CD4-positive, alpha-beta T cell treated with Interleukin-6 for 4 hours (primary cell): ENCODE measurements at regions not wholly inside any gene's neighbourhood (a gene's known extent, or its start where the extent isn't known, plus 50 kb on each side); places are given as distances from the start of the nearest gene placed in this dataset.

Experiments used
- DNase-seq: peaks from one replicate; pipeline ENCODE4 v3.0.0-alpha.2; 2020; ENCODE audit warnings: mixed read lengths

- no peak for DNase-seq
Observed at GRCh38 chr15:61318802-61319525, 89.9 kb upstream of the RORA start.

- DNase-seq: no peak
Observed at GRCh38 chr15:61318301-61318700, 89.2 kb upstream of the RORA start.

GRCh38 chr15:61315471-61315870 lies 86.4 kb upstream of the RORA start:
- no peak for DNase-seq

GRCh38 chr15:61314427-61314826 lies 85.3 kb upstream of the RORA start:
- DNase-seq: no peak

- no peak for DNase-seq
Observed at GRCh38 chr15:61309617-61310016, 80.5 kb upstream of the RORA start.

GRCh38 chr15:61309031-61309511 lies 80.0 kb upstream of the RORA start:
- DNase-seq: no peak

GRCh38 chr15:61308437-61308836 lies 79.3 kb upstream of the RORA start:
- no peak for DNase-seq

GRCh38 chr15:61307474-61307873 lies 78.4 kb upstream of the RORA start:
- no peak for DNase-seq

- no peak for DNase-seq
Observed at GRCh38 chr15:61301701-61302100, 72.6 kb upstream of the RORA start.

- DNase-seq: no peak
Observed at GRCh38 chr15:61299075-61299763, 70.1 kb upstream of the RORA start.

GRCh38 chr15:61295239-61295638 lies 66.1 kb upstream of the RORA start:
- DNase-seq: no peak

- no peak for DNase-seq
Observed at GRCh38 chr15:61282661-61283060, 53.6 kb upstream of the RORA start.

GRCh38 chr15:61281328-61281727 lies 52.2 kb upstream of the RORA start:
- DNase-seq: no peak
